ENCODE measurements at regions not wholly inside any gene's neighbourhood (a gene's known extent, or its start where the extent isn't known, plus 50 kb on each side); places are given as distances from the start of the nearest gene placed in this dataset.

DNA sequence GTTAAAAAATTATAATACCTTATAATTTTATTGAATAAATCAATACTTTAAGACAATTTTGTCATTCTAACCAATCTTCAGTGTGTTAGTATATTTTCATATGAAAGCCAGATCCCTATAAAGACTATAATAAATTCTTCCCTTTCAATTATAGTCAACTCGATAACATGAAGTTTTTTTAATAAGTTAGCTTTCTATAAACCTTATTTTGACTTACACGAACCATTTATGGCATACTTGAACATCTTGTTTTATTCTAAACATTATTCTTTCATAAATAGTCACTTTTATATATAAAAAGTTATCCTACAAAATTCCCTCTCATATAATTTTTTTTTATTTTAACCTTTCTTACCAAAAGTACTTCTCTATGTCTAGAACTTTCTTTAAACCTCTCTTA is 1002.3 kb downstream of the TMEM121 start (continued):
- TF ChIP-seq SIRT6 (IDR thresholded peaks at IDR 0.05; ENCODE audit: low read length) (no peak), JUN (IDR thresholded peaks at IDR 0.05; ENCODE audit: low read depth, low read length) (no peak)

All from H1 (cell line).